ENCODE measurements at regions not wholly inside any gene's neighbourhood (a gene's known extent, or its start where the extent isn't known, plus 50 kb on each side); places are given as distances from the start of the nearest gene placed in this dataset.

- no peaks in the 10 kb centered on the region for H3K9me3 ChIP-seq (ENCODE audit: control insufficient read depth in 5 of 5, low read length in 5 of 5)
- no peak overlapping the region for H3K27ac ChIP-seq (ENCODE audit: low read depth, low read length)
- H3K4me1 ChIP-seq (ENCODE audit: control insufficient read depth in 5 of 5, insufficient read depth in 5 of 5, low read length in 5 of 5): peaks cover 0 to 7% (median 0%) of the 10 kb centered on the region in 5 donors
Observed at GRCh38 chr21:28263974-28264373, 728.7 kb downstream of the LTN1 start.

GRCh38 chr21:28261298-28261697 is 731.4 kb downstream of the LTN1 start:
- no peaks in the 10 kb centered on the region for H3K9me3 ChIP-seq (ENCODE audit: control insufficient read depth in 5 of 5, low read length in 5 of 5)
- no peaks in the 10 kb centered on the region for H3K27me3 ChIP-seq (ENCODE audit: control insufficient read depth in 5 of 5, insufficient read depth in 4 of 5, low read length in 5 of 5)
- H3K36me3 ChIP-seq (ENCODE audit: control insufficient read depth in 5 of 5, insufficient read depth in 5 of 5, low read length in 5 of 5): no peaks in the 10 kb centered on the region
- H3K4me1 ChIP-seq (ENCODE audit: control insufficient read depth in 5 of 5, insufficient read depth in 5 of 5, low read length in 5 of 5): peaks cover 0 to 5% (median 0%) of the 10 kb centered on the region in 5 donors
- no peak overlapping the region for H3K9ac ChIP-seq (ENCODE audit: low read length in 5 of 5)
- H3K4me3 ChIP-seq (ENCODE audit: low read depth in 1 of 5, low read length in 5 of 5): no peak overlapping the region
- H3K27ac ChIP-seq (ENCODE audit: low read depth, low read length): peak overlapping the region; percentile 9

More at GRCh38 chr21:28263974-28264373, 728.7 kb downstream of the LTN1 start:
- H3K9ac ChIP-seq (ENCODE audit: low read length in 5 of 5): no peak overlapping the region
- H3K4me3 ChIP-seq (ENCODE audit: low read depth in 1 of 5, low read length in 5 of 5): no peak overlapping the region
- H3K27me3 ChIP-seq (ENCODE audit: control insufficient read depth in 5 of 5, insufficient read depth in 4 of 5, low read length in 5 of 5): no peaks in the 10 kb centered on the region
- no peaks in the 10 kb centered on the region for H3K36me3 ChIP-seq (ENCODE audit: control insufficient read depth in 5 of 5, insufficient read depth in 5 of 5, low read length in 5 of 5)

GRCh38 chr21:28257276-28257675 is 735.4 kb downstream of the LTN1 start:
- no peak overlapping the region for H3K27ac ChIP-seq (ENCODE audit: low read depth, low read length)
- no peaks in the 10 kb centered on the region for H3K36me3 ChIP-seq (ENCODE audit: control insufficient read depth in 5 of 5, insufficient read depth in 5 of 5, low read length in 5 of 5)

GRCh38 chr21:28256837-28257236 is 735.8 kb downstream of the LTN1 start:
- Histone ChIP-seq H3K4me3 (ENCODE audit: low read depth in 1 of 5, low read length in 5 of 5) (no peak overlapping the region), H3K4me1 (ENCODE audit: control insufficient read depth in 5 of 5, insufficient read depth in 5 of 5, low read length in 5 of 5) (peaks cover 0 to 5% (median 0%) of the 10 kb centered on the region in 5 donors), H3K27me3 (ENCODE audit: control insufficient read depth in 5 of 5, insufficient read depth in 4 of 5, low read length in 5 of 5) (no peaks in the 10 kb centered on the region), H3K9me3 (ENCODE audit: control insufficient read depth in 5 of 5, low read length in 5 of 5) (no peaks in the 10 kb centered on the region), H3K27ac (ENCODE audit: low read depth, low read length) (no peak overlapping the region), H3K9ac (ENCODE audit: low read length in 5 of 5) (no peak overlapping the region), H3K36me3 (ENCODE audit: control insufficient read depth in 5 of 5, insufficient read depth in 5 of 5, low read length in 5 of 5) (no peaks in the 10 kb centered on the region)

More at GRCh38 chr21:28257276-28257675, 735.4 kb downstream of the LTN1 start:
- Histone ChIP-seq H3K9me3 (ENCODE audit: control insufficient read depth in 5 of 5, low read length in 5 of 5) (no peaks in the 10 kb centered on the region), H3K27me3 (ENCODE audit: control insufficient read depth in 5 of 5, insufficient read depth in 4 of 5, low read length in 5 of 5) (no peaks in the 10 kb centered on the region), H3K9ac (ENCODE audit: low read length in 5 of 5) (no peak overlapping the region), H3K4me3 (ENCODE audit: low read depth in 1 of 5, low read length in 5 of 5) (no peak overlapping the region), H3K4me1 (ENCODE audit: control insufficient read depth in 5 of 5, insufficient read depth in 5 of 5, low read length in 5 of 5) (peaks cover 0 to 5% (median 0%) of the 10 kb centered on the region in 5 donors)

- no peak overlapping the region for H3K27ac ChIP-seq (ENCODE audit: low read depth, low read length)
- H3K9me3 ChIP-seq (ENCODE audit: control insufficient read depth in 5 of 5, low read length in 5 of 5): no peaks in the 10 kb centered on the region
- H3K36me3 ChIP-seq (ENCODE audit: control insufficient read depth in 5 of 5, insufficient read depth in 5 of 5, low read length in 5 of 5): no peaks in the 10 kb centered on the region
- H3K4me3 ChIP-seq (ENCODE audit: low read depth in 1 of 5, low read length in 5 of 5): no peak overlapping the region
- H3K27me3 ChIP-seq (ENCODE audit: control insufficient read depth in 5 of 5, insufficient read depth in 4 of 5, low read length in 5 of 5): no peaks in the 10 kb centered on the region
- peaks cover 0 to 2% (median 0%) of the 10 kb centered on the region in 5 donors for H3K4me1 ChIP-seq (ENCODE audit: control insufficient read depth in 5 of 5, insufficient read depth in 5 of 5, low read length in 5 of 5)
- no peak overlapping the region for H3K9ac ChIP-seq (ENCODE audit: low read length in 5 of 5)
Observed at GRCh38 chr21:28256420-28256831, 736.3 kb downstream of the LTN1 start.

- H3K4me1 ChIP-seq (ENCODE audit: control insufficient read depth in 5 of 5, insufficient read depth in 5 of 5, low read length in 5 of 5): no peaks in the 10 kb centered on the region
Observed at GRCh38 chr21:28253961-28254360, 738.7 kb downstream of the LTN1 start.

GRCh38 chr21:28253338-28253737 is 739.3 kb downstream of the LTN1 start:
- H3K4me3 ChIP-seq (ENCODE audit: low read depth in 1 of 5, low read length in 5 of 5): no peak overlapping the region
- no peaks in the 10 kb centered on the region for H3K27me3 ChIP-seq (ENCODE audit: control insufficient read depth in 5 of 5, insufficient read depth in 4 of 5, low read length in 5 of 5)
- H3K36me3 ChIP-seq (ENCODE audit: control insufficient read depth in 5 of 5, insufficient read depth in 5 of 5, low read length in 5 of 5): no peaks in the 10 kb centered on the region
- H3K27ac ChIP-seq (ENCODE audit: low read depth, low read length): no peak overlapping the region
- no peaks in the 10 kb centered on the region for H3K9me3 ChIP-seq (ENCODE audit: control insufficient read depth in 5 of 5, low read length in 5 of 5)
- no peak overlapping the region for H3K9ac ChIP-seq (ENCODE audit: low read length in 5 of 5)
- H3K4me1 ChIP-seq (ENCODE audit: control insufficient read depth in 5 of 5, insufficient read depth in 5 of 5, low read length in 5 of 5): no peaks in the 10 kb centered on the region

More at GRCh38 chr21:28253961-28254360, 738.7 kb downstream of the LTN1 start:
- no peak overlapping the region for H3K27ac ChIP-seq (ENCODE audit: low read depth, low read length)
- H3K27me3 ChIP-seq (ENCODE audit: control insufficient read depth in 5 of 5, insufficient read depth in 4 of 5, low read length in 5 of 5): no peaks in the 10 kb centered on the region
- H3K9ac ChIP-seq (ENCODE audit: low read length in 5 of 5): no peak overlapping the region
- H3K4me3 ChIP-seq (ENCODE audit: low read depth in 1 of 5, low read length in 5 of 5): no peak overlapping the region
- H3K9me3 ChIP-seq (ENCODE audit: control insufficient read depth in 5 of 5, low read length in 5 of 5): no peaks in the 10 kb centered on the region
- H3K36me3 ChIP-seq (ENCODE audit: control insufficient read depth in 5 of 5, insufficient read depth in 5 of 5, low read length in 5 of 5): no peaks in the 10 kb centered on the region

- H3K4me1 ChIP-seq (ENCODE audit: control insufficient read depth in 5 of 5, insufficient read depth in 5 of 5, low read length in 5 of 5): no peaks in the 10 kb centered on the region
- H3K36me3 ChIP-seq (ENCODE audit: control insufficient read depth in 5 of 5, insufficient read depth in 5 of 5, low read length in 5 of 5): no peaks in the 10 kb centered on the region
- H3K9ac ChIP-seq (ENCODE audit: low read length in 5 of 5): no peak overlapping the region
- H3K4me3 ChIP-seq (ENCODE audit: low read depth in 1 of 5, low read length in 5 of 5): no peak overlapping the region
- no peaks in the 10 kb centered on the region for H3K9me3 ChIP-seq (ENCODE audit: control insufficient read depth in 5 of 5, low read length in 5 of 5)
- no peak overlapping the region for H3K27ac ChIP-seq (ENCODE audit: low read depth, low read length)
- no peaks in the 10 kb centered on the region for H3K27me3 ChIP-seq (ENCODE audit: control insufficient read depth in 5 of 5, insufficient read depth in 4 of 5, low read length in 5 of 5)
Observed at GRCh38 chr21:28252928-28253327, 739.7 kb downstream of the LTN1 start.

- no peaks in the 10 kb centered on the region for H3K36me3 ChIP-seq (ENCODE audit: control insufficient read depth in 5 of 5, insufficient read depth in 5 of 5, low read length in 5 of 5)
- no peaks in the 10 kb centered on the region for H3K4me1 ChIP-seq (ENCODE audit: control insufficient read depth in 5 of 5, insufficient read depth in 5 of 5, low read length in 5 of 5)
- H3K27ac ChIP-seq (ENCODE audit: low read depth, low read length): no peak overlapping the region
- no peak overlapping the region for H3K9ac ChIP-seq (ENCODE audit: low read length in 5 of 5)
- no peaks in the 10 kb centered on the region for H3K9me3 ChIP-seq (ENCODE audit: control insufficient read depth in 5 of 5, low read length in 5 of 5)
- no peaks in the 10 kb centered on the region for H3K27me3 ChIP-seq (ENCODE audit: control insufficient read depth in 5 of 5, insufficient read depth in 4 of 5, low read length in 5 of 5)
- no peak overlapping the region for H3K4me3 ChIP-seq (ENCODE audit: low read depth in 1 of 5, low read length in 5 of 5)
Observed at GRCh38 chr21:28250946-28251345, 741.7 kb downstream of the LTN1 start.

GRCh38 chr21:28247454-28248020 is 745.1 kb downstream of the LTN1 start:
- Histone ChIP-seq H3K27me3 (ENCODE audit: control insufficient read depth in 5 of 5, insufficient read depth in 4 of 5, low read length in 5 of 5) (no peaks in the 10 kb centered on the region), H3K9me3 (ENCODE audit: control insufficient read depth in 5 of 5, low read length in 5 of 5) (no peaks in the 10 kb centered on the region), H3K36me3 (ENCODE audit: control insufficient read depth in 5 of 5, insufficient read depth in 5 of 5, low read length in 5 of 5) (no peaks in the 10 kb centered on the region), H3K4me1 (ENCODE audit: control insufficient read depth in 5 of 5, insufficient read depth in 5 of 5, low read length in 5 of 5) (peaks cover 0 to under 1% (median 0%) of the 10 kb centered on the region in 5 donors), H3K9ac (ENCODE audit: low read length in 5 of 5) (no peak overlapping the region), H3K27ac (ENCODE audit: low read depth, low read length) (no peak overlapping the region), H3K4me3 (ENCODE audit: low read depth in 1 of 5, low read length in 5 of 5) (no peak overlapping the region)

All from subcutaneous abdominal adipose tissue (tissue), 5 donors.